Ectodermal cell (in vitro differentiated cells): ENCODE measurements at regions not wholly inside any gene's neighbourhood (a gene's known extent, or its start where the extent isn't known, plus 50 kb on each side); places are given as distances from the start of the nearest gene placed in this dataset.
A peak's percentile ranks its signal among the peaks of the same experiment; 100 is the strongest.
"Not testable (repeated sequence)": the region's sequence is repeated elsewhere in the genome, so short reads cannot be mapped to it uniquely, and the experiment has no call there.

ENCODE experiments used
- H3K27ac ChIP-seq: 2 replicates; pipeline ENCODE4 v1.7.0; 2013; ENCODE audit warnings: mild to moderate bottlenecking, low read depth, low read length; ENCODE audit not compliant: insufficient read depth, poor library complexity, severe bottlenecking
- H3K27me3 ChIP-seq: 2 replicates; pipeline ENCODE4 v1.7.0; 2013; ENCODE audit warnings: mild to moderate bottlenecking, low read length; ENCODE audit not compliant: insufficient read depth, control insufficient read depth, poor library complexity, severe bottlenecking
- H3K36me3 ChIP-seq: one replicate; pipeline ENCODE4 v1.7.0; 2013; ENCODE audit warnings: low read length; ENCODE audit not compliant: control insufficient read depth, insufficient read depth
- H3K4me1 ChIP-seq: one replicate; pipeline ENCODE4 v1.7.0; 2013; ENCODE audit warnings: low read length; ENCODE audit not compliant: control insufficient read depth, insufficient read depth
- H3K4me3 ChIP-seq: 2 replicates; pipeline ENCODE4 v1.7.0; 2013; ENCODE audit warnings: low read depth, low read length, control low read depth; ENCODE audit not compliant: insufficient read depth
- H3K9me3 ChIP-seq: 2 replicates; pipeline ENCODE4 v1.7.0; 2013; ENCODE audit warnings: mild to moderate bottlenecking, low read length, moderate library complexity; ENCODE audit not compliant: control insufficient read depth
- WGBS, 2 experiments: methylation state at CpG; one replicate each; pipeline ENCODE4 v1.1.7; 2013; ENCODE audit warnings: missing lambda C conversion rate in 2 of 2; 5-methylcytosine and 5-hydroxymethylcytosine counted together

GRCh38 chr10:20596065-20596755 is 300.9 kb downstream of the NEBL start:
- Histone ChIP-seq H3K27ac (peak overlapping the region; percentile 33), H3K4me1 (peaks cover 13% of the 10 kb centered on the region), H3K27me3 (no peaks in the 10 kb centered on the region), H3K4me3 (no peak overlapping the region), H3K9me3 (no peaks in the 10 kb centered on the region), H3K36me3 (no peaks in the 10 kb centered on the region)
- 93% methylated on average over 1 of the region's 1 CpG; no CpG with 5 or more reads in 1 of the 2 experiments for WGBS, 2 experiments

- peaks cover 13% of the 10 kb centered on the region for H3K4me1 ChIP-seq
- no peaks in the 10 kb centered on the region for H3K36me3 ChIP-seq
- WGBS, 2 experiments, result 88 to 97% methylated on average over 3 of the region's 3 CpGs
- no peak overlapping the region for H3K27ac ChIP-seq
- no peak overlapping the region for H3K4me3 ChIP-seq
- no peaks in the 10 kb centered on the region for H3K9me3 ChIP-seq
- no peaks in the 10 kb centered on the region for H3K27me3 ChIP-seq
These were observed 303.5 kb downstream of the NEBL start for GRCh38 chr10:20593649-20594048.

- H3K9me3 ChIP-seq, result no peaks in the 10 kb centered on the region
- H3K4me1 ChIP-seq, result no peaks in the 10 kb centered on the region
- H3K36me3 ChIP-seq, result no peaks in the 10 kb centered on the region
- 95 to 100% methylated on average over 1 of the region's 1 CpG for WGBS, 2 experiments
- H3K27ac ChIP-seq, result no peak overlapping the region
- no peaks in the 10 kb centered on the region for H3K27me3 ChIP-seq
- no peak overlapping the region for H3K4me3 ChIP-seq
These were observed 315.1 kb downstream of the NEBL start for GRCh38 chr10:20582041-20582440.

- H3K36me3 ChIP-seq, result no peaks in the 10 kb centered on the region
- no peaks in the 10 kb centered on the region for H3K4me1 ChIP-seq
- no peak overlapping the region for H3K4me3 ChIP-seq
- no peaks in the 10 kb centered on the region for H3K27me3 ChIP-seq
- H3K9me3 ChIP-seq, result no peaks in the 10 kb centered on the region
- 83 to 97% methylated on average over 2 of the region's 2 CpGs for WGBS, 2 experiments
- no peak overlapping the region for H3K27ac ChIP-seq
These were observed 323.2 kb downstream of the NEBL start for GRCh38 chr10:20573924-20574323.

GRCh38 chr10:20555990-20556389 is 341.1 kb downstream of the NEBL start:
- 92% methylated on average over 7 of the region's 7 CpGs for WGBS, 2 experiments
- H3K27me3 ChIP-seq, H3K36me3 ChIP-seq, H3K9me3 ChIP-seq, H3K4me1 ChIP-seq, H3K27ac ChIP-seq, H3K4me3 ChIP-seq: not testable (repeated sequence)

GRCh38 chr10:20552382-20552781 is 344.7 kb downstream of the NEBL start:
- H3K4me1 ChIP-seq, result no peaks in the 10 kb centered on the region
- 100% methylated on average over 1 of the region's 3 CpGs for WGBS, 2 experiments
- H3K36me3 ChIP-seq, result no peaks in the 10 kb centered on the region
- H3K4me3 ChIP-seq, result no peak overlapping the region
- H3K27me3 ChIP-seq, result no peaks in the 10 kb centered on the region
- no peaks in the 10 kb centered on the region for H3K9me3 ChIP-seq
- no peak overlapping the region for H3K27ac ChIP-seq

GRCh38 chr10:20551761-20552160 is 345.4 kb downstream of the NEBL start:
- Histone ChIP-seq H3K4me1 (no peaks in the 10 kb centered on the region), H3K36me3 (no peaks in the 10 kb centered on the region), H3K27me3 (no peaks in the 10 kb centered on the region), H3K27ac (no peak overlapping the region), H3K4me3 (no peak overlapping the region), H3K9me3 (no peaks in the 10 kb centered on the region)
- 89 to 96% methylated on average over 2 of the region's 2 CpGs for WGBS, 2 experiments

GRCh38 chr10:20535897-20536881 is 360.9 kb downstream of the NEBL start:
- H3K4me3 ChIP-seq, result no peak overlapping the region
- no peak overlapping the region for H3K27ac ChIP-seq
- H3K27me3 ChIP-seq, result no peaks in the 10 kb centered on the region
- 93 to 95% methylated on average over 6 to 7 of the region's 7 CpGs for WGBS, 2 experiments
- no peaks in the 10 kb centered on the region for H3K4me1 ChIP-seq
- no peaks in the 10 kb centered on the region for H3K9me3 ChIP-seq
- H3K36me3 ChIP-seq, result no peaks in the 10 kb centered on the region

- not testable (repeated sequence) for H3K36me3 ChIP-seq, H3K4me1 ChIP-seq
These were observed 365.7 kb downstream of the NEBL start for GRCh38 chr10:20531241-20531883.

GRCh38 chr10:20521186-20521585 is 375.9 kb downstream of the NEBL start:
- Histone ChIP-seq H3K9me3 (no peaks in the 10 kb centered on the region), H3K27me3 (no peaks in the 10 kb centered on the region), H3K27ac (no peak overlapping the region), H3K4me3 (no peak overlapping the region), H3K4me1 (no peaks in the 10 kb centered on the region), H3K36me3 (no peaks in the 10 kb centered on the region)
- 88 to 98% methylated on average over 3 to 5 of the region's 5 CpGs for WGBS, 2 experiments

More at GRCh38 chr10:20531241-20531883, 365.7 kb downstream of the NEBL start:
- H3K27me3 ChIP-seq, H3K9me3 ChIP-seq, H3K4me3 ChIP-seq, H3K27ac ChIP-seq: not testable (repeated sequence)
- 84 to 85% methylated on average over 19 to 20 of the region's 20 CpGs for WGBS, 2 experiments
